ENCODE measurements at regions not wholly inside any gene's neighbourhood (a gene's known extent, or its start where the extent isn't known, plus 50 kb on each side); places are given as distances from the start of the nearest gene placed in this dataset.
A peak's percentile ranks its signal among the peaks of the same experiment; 100 is the strongest.
"Not testable (repeated sequence)": the region's sequence is repeated elsewhere in the genome, so short reads cannot be mapped to it uniquely, and the experiment has no call there.

DNA sequence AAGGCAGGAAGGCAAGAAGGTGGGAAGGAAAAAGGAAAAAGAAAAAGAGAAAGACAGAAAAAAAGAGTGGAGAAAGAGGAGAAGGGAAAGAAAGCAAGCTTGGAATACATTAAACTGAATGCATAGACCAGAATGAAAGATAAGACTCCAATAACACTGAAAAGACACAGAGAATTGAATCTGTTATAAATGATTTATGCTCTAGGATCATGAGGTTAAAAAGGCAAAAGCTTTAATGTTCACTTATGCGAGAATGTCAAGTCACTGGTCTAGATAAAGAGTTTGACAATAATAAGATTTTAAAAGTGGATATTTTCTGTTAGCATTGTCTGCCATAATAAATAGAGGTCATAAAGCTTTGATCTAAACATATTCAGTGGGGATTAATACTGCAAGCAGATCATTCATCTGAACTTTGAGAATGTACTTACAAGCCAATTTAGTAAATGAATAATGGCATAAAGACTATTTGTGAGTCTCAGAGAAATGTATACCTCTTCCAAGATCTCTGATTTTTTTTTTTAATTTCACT is 1069.2 kb upstream of the SLC39A10 start:
- DNase-seq: no peak

DNA sequence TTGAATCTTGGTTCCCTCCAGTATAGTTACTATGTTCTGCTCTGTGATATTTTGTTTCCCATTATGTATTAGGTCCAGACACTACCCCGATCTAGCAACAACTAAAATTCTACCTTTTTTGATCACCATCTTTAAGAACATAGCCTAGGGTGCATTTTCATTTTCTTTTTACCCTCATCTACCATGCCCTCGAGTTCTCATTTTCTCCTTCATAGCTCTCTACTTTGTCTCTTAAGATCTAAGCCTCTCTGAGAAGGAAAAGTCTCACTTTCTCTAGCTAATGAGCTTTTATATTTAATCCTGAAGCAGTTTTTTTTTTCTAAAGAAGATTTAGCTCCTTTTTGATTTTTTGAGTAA is 1089.4 kb upstream of the SLC39A10 start:
- DNase-seq: no peak

DNA sequence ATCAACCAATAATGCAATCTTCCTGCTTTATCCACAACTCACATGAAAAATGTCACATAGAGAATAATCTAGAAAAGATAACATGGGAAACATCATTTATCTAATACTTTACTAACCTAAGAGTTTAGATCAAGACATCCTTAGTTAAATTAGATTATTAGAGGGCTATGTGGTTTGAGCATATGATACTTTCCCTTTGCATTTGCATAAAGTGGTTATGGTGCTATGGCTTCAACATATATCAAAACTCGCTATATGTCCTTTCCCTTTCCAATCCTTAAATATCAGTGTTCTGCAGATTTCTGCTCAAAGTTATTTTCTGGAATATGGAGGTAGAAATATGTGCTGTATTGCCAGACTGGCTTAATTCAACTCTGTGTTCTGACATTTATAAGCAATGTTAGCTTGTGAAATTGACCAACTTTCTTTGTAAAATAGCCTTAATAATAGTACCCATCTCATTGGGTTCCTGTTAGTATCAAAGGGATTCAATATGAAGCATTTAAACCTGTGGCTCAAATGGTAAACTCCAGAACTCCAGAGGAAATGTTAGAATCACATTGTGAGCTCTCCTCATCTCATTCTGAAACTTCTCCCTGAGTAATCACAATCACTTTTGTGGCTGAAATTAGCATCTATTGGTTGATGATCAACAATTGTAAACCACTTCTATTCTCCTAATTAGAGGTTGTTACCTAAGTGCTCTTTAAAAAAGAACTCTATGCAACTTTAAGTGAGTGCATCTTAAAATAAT is 1089.9 kb upstream of the SLC39A10 start:
- DNase-seq: no peak

DNA sequence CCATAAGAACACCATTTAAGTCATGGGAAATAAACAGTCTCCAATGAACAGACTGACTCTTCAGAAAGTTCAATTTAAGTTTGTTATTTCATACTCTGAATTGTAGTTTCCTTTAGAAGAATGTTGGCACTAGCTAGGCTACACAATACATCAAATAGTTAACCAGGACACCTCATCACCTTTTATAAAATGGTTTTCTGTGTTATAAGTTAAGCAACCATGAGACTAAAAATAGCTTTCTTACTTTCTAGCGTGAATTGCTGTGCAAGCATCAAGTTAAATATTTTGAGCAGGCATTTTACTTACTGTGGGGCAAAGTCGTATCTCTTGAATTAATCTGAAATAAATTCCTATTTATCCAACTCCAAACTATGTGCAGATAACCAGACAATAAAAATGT is 1092.6 kb upstream of the SLC39A10 start:
- DNase-seq: no peak

DNA sequence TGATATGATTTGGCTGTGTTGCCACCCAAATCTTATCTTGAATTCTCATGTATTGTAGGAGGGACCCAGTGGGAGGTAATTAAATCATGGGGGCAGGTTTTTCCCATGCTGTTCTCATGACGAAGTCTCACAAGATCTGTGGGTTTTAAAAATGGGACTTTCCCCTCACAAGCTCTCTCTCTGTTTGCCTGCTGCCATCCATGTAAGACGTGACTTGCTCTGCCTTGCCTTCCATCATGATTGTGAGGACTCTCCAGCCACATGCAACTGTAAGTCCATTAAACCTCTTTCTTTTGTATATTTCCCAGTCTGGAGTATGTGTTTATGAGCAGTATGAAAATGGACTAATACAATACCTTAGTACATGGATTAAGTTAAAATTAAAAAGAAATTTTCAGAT is 1094.7 kb upstream of the SLC39A10 start:
- DNase-seq: no peak

DNA sequence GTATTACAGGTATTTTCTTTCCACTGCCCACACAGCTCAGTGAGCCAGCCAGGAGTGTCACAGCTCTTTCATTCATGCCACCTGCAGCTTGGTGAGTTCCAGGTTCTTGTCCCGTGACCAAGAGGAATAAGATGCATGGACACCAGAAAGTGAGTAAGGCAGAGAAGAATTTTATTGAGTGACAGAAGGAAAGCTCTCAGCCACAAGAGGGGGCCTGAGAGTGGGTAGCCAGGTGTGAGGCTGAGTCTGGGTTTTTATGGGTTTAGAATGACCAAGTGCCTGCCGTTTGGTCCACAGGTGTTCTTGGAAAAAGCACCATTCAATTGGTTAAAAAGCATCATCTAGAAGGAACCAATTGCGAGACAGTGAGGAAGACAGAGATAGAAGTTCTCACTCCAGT is 1097.1 kb upstream of the SLC39A10 start:
- no peak for DNase-seq

DNA sequence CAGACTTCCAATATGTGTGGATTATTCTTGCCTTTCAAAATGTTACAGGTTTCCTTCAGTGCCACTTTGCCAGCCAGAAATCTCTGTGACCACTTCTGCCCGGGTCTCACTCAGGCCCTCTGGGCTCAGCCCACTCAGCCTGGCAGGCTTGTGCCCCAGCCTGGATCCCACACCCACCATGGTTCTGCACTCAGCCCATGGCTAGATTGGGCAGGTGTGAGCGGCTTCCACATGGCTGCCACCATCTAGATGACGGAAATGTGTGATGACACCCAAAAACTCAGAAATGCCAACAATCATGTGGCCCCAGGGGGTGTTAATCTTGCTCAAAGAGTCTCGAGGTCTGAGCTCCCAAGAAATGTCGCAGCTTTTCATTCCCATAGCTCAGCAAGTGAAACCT is 1097.5 kb upstream of the SLC39A10 start:
- DNase-seq: no peak

DNA sequence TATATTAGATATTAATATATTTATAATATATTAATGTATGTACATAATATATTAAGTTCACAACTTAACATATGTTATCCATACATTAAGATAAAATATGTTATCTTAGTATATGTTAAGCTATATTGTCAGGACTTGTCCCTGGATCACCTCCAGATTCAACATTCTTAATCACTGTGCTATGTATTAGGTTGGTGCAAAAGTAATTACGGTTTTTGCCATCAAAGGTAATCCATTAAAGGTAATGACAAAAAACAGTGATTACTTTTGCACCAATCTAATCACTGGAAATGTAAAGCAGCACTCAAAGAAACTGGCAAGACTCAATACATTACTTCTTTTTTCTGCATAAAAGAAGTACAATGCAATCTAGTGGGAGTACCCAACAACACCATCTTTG is 1099.0 kb upstream of the SLC39A10 start:
- DNase-seq: no peak

DNA sequence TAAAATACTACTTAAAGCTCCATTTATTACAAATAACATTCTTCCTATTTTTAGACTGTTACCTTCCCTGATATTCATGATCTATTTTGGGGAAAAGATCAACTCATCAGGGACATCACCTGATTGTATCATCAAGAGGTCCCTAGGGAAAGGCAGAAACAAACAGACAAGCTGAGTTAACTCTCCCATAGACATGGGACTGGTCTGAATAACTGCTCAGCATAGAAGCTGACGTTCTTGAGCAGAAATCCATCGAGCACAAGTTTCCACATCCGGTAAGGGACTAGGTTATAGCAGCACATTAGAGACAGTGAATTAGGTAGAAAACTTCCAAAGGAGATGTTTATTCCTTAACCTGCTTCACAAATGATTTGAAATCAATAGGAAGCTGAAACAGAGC is 1100.4 kb upstream of the SLC39A10 start:
- DNase-seq: no peak

DNA sequence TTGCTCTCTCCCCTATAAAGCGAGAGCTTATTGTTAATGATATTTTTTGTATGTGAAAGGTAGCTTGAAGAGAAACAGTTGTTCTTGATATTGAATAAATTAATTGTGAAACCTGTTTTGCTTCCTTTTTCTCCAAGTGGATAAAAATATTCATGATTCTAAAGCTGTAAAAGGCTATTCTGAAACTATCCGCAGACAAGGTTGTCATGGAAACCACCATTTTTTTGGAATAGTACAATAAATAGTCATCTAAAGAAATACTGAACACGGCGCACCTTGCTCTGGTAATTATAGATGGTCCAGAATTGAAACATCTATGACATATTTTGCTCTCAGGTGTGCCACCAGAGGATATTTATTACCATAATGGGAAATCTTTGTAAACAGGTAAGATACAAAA is 1103.0 kb upstream of the SLC39A10 start:
- DNase-seq: no peak

DNA sequence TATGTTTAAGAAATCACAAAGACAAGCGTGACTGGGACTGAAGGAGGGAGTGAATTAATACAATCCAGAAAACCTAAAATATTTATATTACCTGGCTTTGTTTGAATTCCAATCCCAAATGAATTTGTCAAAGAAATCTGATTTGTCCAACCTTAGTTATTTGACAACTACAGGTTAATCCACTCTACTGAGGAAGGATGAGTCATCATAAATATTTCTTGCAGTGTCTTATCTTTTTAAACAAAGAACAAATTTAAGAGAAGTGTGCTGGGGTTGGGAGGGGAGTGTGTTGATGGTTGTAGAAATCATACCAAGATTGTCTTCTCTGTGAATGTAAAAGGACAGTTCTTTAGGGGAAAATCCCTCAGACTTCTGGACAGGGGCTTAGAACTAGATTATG is 1106.3 kb upstream of the SLC39A10 start:
- DNase-seq: no peak

DNA sequence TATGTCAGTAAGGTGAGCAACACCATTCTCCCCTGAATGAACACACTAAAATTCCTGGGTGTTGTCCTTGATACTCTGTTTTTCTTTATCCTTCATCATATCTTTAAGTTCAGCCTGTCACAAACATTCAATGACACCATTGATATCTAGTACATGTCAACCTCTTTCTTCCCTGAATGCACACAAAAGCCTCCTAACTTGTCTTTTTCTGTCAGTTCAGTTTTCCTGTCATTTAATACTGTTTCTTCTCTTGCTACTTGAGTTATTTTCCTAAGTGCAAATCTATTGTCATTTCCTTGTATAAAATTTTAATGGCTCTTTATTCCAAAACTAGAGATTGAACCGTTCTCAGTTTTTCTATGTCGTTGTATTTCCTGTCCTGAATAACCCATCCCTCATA is 1107.6 kb upstream of the SLC39A10 start:
- no peak for DNase-seq

DNA sequence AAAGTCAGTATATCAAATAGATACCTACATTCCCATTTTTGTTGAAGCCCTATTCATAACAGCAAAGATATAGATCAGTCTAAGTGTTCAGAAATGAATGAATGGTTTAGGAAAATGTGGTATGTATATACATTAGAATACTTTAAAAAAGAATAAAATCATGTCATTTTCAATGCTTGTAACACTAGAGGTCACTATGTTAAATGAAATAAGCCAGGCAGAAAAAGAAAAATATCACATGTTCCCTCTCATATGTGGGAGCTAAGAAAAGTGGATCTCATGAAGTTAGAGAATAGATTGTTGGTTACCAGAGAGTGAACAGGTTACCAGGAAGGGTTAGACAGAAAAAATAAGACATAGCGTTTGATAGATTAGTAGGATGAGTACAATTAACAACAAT is 1111.0 kb upstream of the SLC39A10 start:
- no peak for DNase-seq

DNA sequence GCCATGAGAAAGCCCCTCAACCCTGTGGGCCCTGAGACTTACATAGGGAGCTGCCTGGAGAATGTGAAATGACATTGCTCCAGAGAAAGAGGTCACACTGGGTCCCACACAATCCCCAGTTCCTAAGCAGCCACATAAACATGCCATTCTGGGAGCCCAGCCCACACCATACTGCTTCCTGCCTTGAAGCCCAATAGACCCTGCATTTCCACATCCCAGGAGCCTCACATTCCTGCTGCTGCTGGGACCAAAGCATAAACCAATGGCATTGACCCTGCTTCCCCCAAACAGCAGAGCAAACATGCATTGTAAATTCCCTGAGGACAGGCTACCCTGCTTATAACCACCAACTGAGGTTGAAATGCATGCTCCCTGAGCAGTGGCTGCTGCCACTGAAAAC is 1117.6 kb upstream of the SLC39A10 start:
- no peak for DNase-seq

DNA sequence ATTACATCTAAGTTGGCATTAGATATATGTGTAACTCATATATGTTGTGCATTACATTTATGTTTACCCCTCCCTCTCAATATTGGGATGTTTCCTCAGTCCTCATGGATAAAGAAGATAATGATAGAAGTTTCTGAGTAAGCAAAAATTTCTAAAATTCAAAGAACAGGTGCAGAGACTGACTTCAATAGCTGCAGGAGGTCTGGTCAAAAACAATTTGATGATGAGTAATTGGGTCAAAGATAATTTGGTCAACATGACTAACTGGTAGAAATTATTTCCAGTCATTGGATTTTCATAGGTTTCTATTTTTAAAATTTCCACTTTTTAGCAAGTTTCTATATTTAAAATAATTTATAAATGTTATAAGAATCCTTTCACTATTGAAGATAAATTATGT is 1130.9 kb upstream of the SLC39A10 start:
- DNase-seq: no peak

DNA sequence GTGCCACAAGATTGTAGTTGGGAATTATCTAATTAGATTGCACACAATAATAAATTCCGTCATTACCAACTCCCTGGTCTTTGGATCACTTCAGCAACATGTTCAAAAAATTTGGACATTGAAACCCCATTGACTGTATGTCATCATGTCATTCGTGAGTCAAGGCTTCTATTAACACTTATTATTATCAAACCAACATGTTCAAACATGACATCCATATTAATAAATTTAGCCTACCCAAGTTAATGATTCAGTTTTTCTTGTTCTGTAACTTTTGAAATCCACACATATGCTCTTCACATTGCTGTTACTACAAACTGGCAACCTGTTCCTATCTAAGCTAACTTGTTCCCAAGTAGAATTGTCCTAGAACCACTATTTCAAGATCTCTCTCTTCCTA is 1142.7 kb upstream of the SLC39A10 start:
- no peak for DNase-seq

DNA sequence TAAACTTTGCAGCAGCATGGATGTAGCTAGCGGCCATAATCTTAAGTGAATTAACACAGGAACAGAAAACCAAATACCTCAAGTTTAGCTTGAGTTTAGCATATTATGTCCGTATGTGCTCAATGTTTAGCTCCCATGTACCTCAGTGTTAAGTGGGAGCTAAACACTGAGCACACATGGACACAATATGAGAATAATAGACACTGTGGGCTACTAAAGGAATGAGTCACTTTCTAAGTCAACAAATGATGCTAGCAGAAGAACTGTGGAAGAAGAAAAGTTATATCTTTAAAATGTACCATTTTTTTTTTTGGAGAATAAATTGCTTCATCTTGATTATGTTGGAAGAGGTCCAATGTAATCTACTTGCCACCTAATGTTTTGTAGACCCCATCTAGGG is 1146.0 kb upstream of the SLC39A10 start:
- peak; percentile 0 for DNase-seq

DNA sequence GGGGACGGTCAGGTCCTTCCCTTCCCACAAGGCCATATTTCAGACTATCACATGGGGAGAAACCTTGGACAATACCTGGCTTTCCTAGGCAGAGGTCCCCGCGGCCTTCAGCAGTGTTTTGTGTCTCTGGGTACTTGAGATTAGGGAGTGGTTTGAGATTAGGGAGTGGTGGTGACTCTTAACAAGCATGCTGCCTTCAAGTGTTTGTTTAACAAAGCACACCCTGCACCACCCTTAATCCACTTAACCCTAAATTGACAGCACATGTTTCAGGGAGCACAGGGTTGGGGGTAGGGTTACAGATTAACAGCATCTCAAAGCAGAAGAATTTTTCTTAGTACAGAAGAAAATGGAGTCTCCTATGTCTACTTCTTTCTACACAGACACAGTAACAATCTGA is 1152.2 kb upstream of the SLC39A10 start:
- DNase-seq: not testable (repeated sequence)

DNA sequence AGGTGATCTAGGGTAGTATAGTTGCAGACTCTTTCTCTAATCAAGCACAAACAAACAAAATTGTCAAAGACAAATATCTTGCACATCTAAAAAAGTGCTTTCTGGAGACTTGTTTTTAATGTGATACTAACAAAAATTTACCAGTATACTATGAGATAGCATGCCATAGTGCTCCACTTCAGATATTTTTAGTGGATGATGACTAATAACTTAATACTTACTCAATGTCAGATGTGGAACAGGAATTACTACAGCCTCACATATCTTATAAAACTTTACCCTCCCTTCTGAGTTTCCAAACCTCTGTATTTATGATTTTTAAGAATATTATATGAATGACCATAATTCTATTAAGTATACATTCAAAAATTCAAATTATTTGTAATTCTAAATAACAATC is 1162.0 kb upstream of the SLC39A10 start:
- no peak for DNase-seq

DNA sequence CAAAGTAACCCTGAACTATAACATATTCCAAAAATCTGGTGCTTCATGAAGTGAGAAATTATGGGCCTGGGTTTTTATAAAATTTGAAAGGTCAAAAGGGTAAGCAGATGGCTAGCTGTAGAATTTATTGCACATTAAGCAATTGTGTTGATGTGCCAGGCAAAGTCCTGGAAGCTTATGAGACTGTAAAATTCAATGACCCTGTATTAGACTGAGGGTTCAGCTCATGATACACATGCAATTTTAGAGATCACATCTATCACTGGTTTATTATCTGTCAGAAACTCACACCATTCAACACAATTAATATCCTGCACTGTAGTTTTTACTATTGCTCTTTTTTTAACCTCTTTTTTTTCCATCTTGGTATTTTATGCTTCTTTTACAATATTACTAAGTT is 1162.6 kb upstream of the SLC39A10 start:
- DNase-seq: no peak

DNA sequence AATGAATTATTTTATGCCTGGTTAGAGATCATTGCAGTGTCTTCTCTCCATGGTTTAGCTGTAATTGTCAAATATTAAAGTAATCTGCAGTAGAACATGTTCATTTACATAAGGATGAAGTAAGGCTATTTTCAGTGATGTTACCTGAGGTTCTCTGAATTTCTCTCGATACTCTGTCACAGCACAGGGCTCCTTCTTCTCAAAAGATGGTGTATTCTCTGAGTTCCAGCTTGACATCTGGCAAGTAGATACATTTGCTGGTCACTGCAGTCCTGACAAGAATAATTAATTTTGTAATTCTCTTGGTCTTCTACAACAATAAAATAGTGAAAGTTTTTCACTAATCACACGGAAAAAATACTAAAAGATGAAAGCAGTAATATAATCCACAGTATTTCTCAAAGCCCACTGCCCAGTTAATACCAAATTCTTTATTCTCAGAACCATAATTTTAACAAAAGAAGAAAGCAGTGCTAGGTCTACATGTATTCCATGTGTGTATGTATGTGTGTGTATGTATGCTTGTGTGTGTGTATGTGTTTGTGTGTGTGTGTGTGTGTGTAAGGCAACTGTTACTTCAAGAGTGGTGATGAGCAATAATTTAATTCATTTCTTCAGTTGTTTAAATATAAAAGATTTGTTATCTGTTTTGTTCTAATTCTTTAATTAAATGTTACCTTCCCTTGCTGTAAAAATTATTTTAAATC is 1165.5 kb upstream of the SLC39A10 start:
- DNase-seq: no peak

DNA sequence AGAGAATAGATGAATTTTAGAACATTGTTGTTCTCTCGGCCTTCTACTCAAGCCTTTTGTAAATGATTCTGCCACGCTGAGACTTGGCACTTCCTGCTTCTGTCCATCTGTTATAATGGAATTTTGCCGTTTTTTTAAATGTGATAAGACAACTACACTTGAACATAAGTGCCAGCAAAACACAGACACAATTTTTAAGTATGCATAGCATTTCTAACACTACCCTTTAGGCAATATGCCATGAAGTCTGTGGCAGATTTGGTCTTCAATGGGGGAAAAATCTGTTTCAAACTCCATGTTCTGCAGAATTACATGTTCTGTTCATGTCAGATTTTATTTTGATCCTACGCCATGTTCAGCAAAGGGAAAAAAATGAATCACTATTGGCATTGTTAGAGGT is 1170.7 kb upstream of the SLC39A10 start:
- DNase-seq: no peak

DNA sequence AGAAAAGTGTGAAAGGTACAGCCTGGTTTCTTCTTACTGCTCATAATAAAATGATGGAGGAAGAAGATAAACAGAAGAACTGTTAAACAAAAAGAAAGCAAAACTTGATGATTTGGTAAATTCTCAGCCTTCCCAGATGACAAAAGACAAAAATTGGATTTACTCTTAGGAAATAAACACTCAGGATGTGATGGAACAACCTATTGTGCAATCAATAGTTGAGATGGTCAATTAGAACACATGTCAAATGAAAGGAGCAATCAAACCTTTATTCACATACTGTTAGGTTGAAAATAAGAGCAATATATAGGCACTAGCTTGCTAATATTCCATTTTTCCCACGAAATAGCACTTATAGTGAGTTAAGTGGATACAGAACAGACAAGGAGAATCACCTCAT is 1174.0 kb upstream of the SLC39A10 start:
- DNase-seq: no peak

DNA sequence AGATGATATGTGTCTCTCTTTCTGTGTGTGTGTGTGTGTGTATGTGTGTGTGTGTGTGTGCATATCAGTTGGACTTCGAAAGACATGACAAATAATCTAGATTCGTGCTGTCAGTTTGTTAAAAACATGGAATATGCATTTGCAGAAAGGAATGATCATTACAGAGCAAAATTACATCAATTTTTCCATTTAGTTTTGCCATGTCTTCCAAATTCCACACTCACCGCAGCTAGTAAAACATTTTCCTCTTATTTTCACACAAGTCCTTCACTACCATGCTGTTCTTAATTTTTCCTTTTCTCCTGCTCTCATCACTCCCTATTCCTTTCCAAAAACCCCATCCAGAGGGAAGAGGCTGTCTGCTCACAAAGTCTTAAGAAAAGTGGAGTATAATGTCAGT is 1191.4 kb upstream of the SLC39A10 start:
- no peak for DNase-seq
